ENCODE measurements at regions not wholly inside any gene's neighbourhood (a gene's known extent, or its start where the extent isn't known, plus 50 kb on each side); places are given as distances from the start of the nearest gene placed in this dataset.

- TF ChIP-seq CTCF (IDR thresholded peaks at IDR 0.05) (no peak), POLR2A (IDR thresholded peaks at IDR 0.05) (no peak)
Measured at GRCh38 chr4:126799971-126800574, 832.7 kb upstream of the INTU start.
